Astrocyte (in vitro differentiated cells and primary cell): ENCODE measurements at regions not wholly inside any gene's neighbourhood (a gene's known extent, or its start where the extent isn't known, plus 50 kb on each side); places are given as distances from the start of the nearest gene placed in this dataset.

Experiments
- EZH2 ChIP-seq: IDR thresholded peaks from 2 replicates; pipeline ENCODE4 v1.6.1; 2012; ENCODE audit warnings: mild to moderate bottlenecking, low read length, inconsistent platforms; ENCODE audit not compliant: insufficient read depth
- TF ChIP-seq, protein P1 (sequence below): IDR thresholded peaks from 2 replicates; pipeline ENCODE4 v1.5.1; 2011; ENCODE audit warnings: low read depth, mild to moderate bottlenecking, inconsistent platforms, low read length, moderate library complexity; ENCODE audit not compliant: insufficient read depth

- TF ChIP-seq, protein P1, sequence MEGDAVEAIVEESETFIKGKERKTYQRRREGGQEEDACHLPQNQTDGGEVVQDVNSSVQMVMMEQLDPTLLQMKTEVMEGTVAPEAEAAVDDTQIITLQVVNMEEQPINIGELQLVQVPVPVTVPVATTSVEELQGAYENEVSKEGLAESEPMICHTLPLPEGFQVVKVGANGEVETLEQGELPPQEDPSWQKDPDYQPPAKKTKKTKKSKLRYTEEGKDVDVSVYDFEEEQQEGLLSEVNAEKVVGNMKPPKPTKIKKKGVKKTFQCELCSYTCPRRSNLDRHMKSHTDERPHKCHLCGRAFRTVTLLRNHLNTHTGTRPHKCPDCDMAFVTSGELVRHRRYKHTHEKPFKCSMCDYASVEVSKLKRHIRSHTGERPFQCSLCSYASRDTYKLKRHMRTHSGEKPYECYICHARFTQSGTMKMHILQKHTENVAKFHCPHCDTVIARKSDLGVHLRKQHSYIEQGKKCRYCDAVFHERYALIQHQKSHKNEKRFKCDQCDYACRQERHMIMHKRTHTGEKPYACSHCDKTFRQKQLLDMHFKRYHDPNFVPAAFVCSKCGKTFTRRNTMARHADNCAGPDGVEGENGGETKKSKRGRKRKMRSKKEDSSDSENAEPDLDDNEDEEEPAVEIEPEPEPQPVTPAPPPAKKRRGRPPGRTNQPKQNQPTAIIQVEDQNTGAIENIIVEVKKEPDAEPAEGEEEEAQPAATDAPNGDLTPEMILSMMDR = no peak
- no peak for TF ChIP-seq EZH2
Observed at GRCh38 chr1:192904438-192904895, 95.6 kb downstream of the RGS2 start.
